Left lung (tissue), 4 donors: ENCODE measurements at regions not wholly inside any gene's neighbourhood (a gene's known extent, or its start where the extent isn't known, plus 50 kb on each side); places are given as distances from the start of the nearest gene placed in this dataset.

Experiments used
- ATAC-seq: fragments of 200-7000 bp; cut with Tn5 transposase; one replicate; pipeline ENCODE4 v1.9.1; 2020; ENCODE audit warnings: moderate library complexity
- DNase-seq, 4 donors: peaks; one replicate each; pipeline ENCODE4 v3.0.0-alpha.2; 2013 to 2020
- H3K27ac ChIP-seq, 2 donors: fragments of 200-600 bp; sonication (generic) in 1 of 2; one replicate each; pipeline versions ENCODE4 v1.5.0 to v1.8.0; 2020 to 2021
- H3K27me3 ChIP-seq, 2 donors: fragments of 200-600 bp; sonication (generic) in 1 of 2; one replicate each; pipeline versions ENCODE4 v1.5.0 to v1.8.0; 2020 to 2021
- H3K36me3 ChIP-seq, 2 donors: fragments of 200-600 bp; sonication (generic) in 1 of 2; one replicate each; pipeline versions ENCODE4 v1.5.0 to v1.8.0; 2020 to 2021
- H3K4me1 ChIP-seq, 2 donors: fragments of 200-600 bp; one replicate each; pipeline ENCODE4 v1.8.0; 2021
- H3K4me3 ChIP-seq, 2 donors: fragments of 200-600 bp; sonication (generic) in 1 of 2; one replicate each; pipeline versions ENCODE4 v1.5.0 to v1.8.0; 2020 to 2021; ENCODE audit warnings: mild to moderate bottlenecking in 1 of 2
- H3K9me3 ChIP-seq, 2 donors: fragments of 200-600 bp; sonication (generic) in 1 of 2; one replicate each; pipeline versions ENCODE4 v1.5.0 to v1.8.0; 2020 to 2021
- CTCF ChIP-seq, 2 donors: fragments of 200-600 bp; sonication (generic) in 1 of 2; IDR thresholded peaks; one replicate each; pipeline versions ENCODE4 v1.5.0 to v1.8.0; 2021; ENCODE audit warnings: antibody characterized with exemption in 2 of 2
- intact Hi-C, 2 donors: fragments of 100-400 bp; cut with DNase I; formaldehyde crosslinking; loops; one replicate each; pipeline versions ENCODE4 v1.11.2 to v1.14.2; 2022
- donor health status: DM: no; HTN: yes; CAD: no.
- donor health status: DM: no; HTN: no; CAD: no.

GRCh38 chr18:53920312-53921075 lies 304.0 kb downstream of the MBD2 start:
- Histone ChIP-seq H3K9me3 (no peaks in the 10 kb centered on the region), H3K27me3 (no peaks in the 10 kb centered on the region), H3K4me1 (no peaks in the 10 kb centered on the region), H3K36me3 (no peaks in the 10 kb centered on the region), H3K4me3 (no peak overlapping the region), H3K27ac (no peak overlapping the region)
- no peak for ATAC-seq
- TF ChIP-seq CTCF (IDR thresholded peaks at IDR 0.05): no peak
- no peak for DNase-seq
- intact Hi-C loops: no loop called here

- DNase-seq (no peak), ATAC-seq (peak; percentile 54)
- Histone ChIP-seq H3K4me1 (no peaks in the 10 kb centered on the region), H3K9me3 (no peaks in the 10 kb centered on the region), H3K36me3 (no peaks in the 10 kb centered on the region), H3K4me3 (no peak overlapping the region), H3K27ac (no peak overlapping the region), H3K27me3 (no peaks in the 10 kb centered on the region)
- intact Hi-C loops: no loop called here
- no peak for TF ChIP-seq CTCF (IDR thresholded peaks at IDR 0.05)
Measured at GRCh38 chr18:53918091-53918490, 306.4 kb downstream of the MBD2 start.

GRCh38 chr18:53911200-53911599 lies 313.3 kb downstream of the MBD2 start:
- H3K9me3 ChIP-seq: no peaks in the 10 kb centered on the region
- H3K4me1 ChIP-seq: no peaks in the 10 kb centered on the region
- ATAC-seq: no peak
- H3K4me3 ChIP-seq: no peak overlapping the region
- no peaks in the 10 kb centered on the region for H3K27me3 ChIP-seq
- H3K36me3 ChIP-seq: no peaks in the 10 kb centered on the region
- intact Hi-C loops: no loop called here
- no peak overlapping the region for H3K27ac ChIP-seq
- no peak for TF ChIP-seq CTCF (IDR thresholded peaks at IDR 0.05)
- no peak for DNase-seq

- ATAC-seq: no peak
Measured at GRCh38 chr18:53909668-53910067, 314.8 kb downstream of the MBD2 start.

GRCh38 chr18:53907921-53908320 lies 316.5 kb downstream of the MBD2 start:
- Histone ChIP-seq H3K4me1 (no peaks in the 10 kb centered on the region), H3K27ac (no peak overlapping the region), H3K27me3 (no peaks in the 10 kb centered on the region), H3K36me3 (no peaks in the 10 kb centered on the region), H3K4me3 (no peak overlapping the region), H3K9me3 (no peaks in the 10 kb centered on the region)
- DNase-seq (no peak), ATAC-seq (no peak)
- TF ChIP-seq CTCF (IDR thresholded peaks at IDR 0.05): no peak
- intact Hi-C loops: no loop called here

More at GRCh38 chr18:53909668-53910067, 314.8 kb downstream of the MBD2 start:
- Histone ChIP-seq H3K27ac (no peak overlapping the region), H3K9me3 (no peaks in the 10 kb centered on the region), H3K27me3 (no peaks in the 10 kb centered on the region), H3K4me1 (no peaks in the 10 kb centered on the region), H3K4me3 (no peak overlapping the region), H3K36me3 (no peaks in the 10 kb centered on the region)
- TF ChIP-seq CTCF (IDR thresholded peaks at IDR 0.05): no peak
- intact Hi-C loops: no loop called here
- DNase-seq: no peak
